GM23338 (cell line): ENCODE measurements at regions not wholly inside any gene's neighbourhood (a gene's known extent, or its start where the extent isn't known, plus 50 kb on each side); places are given as distances from the start of the nearest gene placed in this dataset.

ENCODE experiments used
- ATAC-seq: fragments of 200-7000 bp; cut with Tn5 transposase; 3 replicates; pipeline ENCODE4 v1.9.1; 2020
- DNase-seq: peaks from one replicate; pipeline ENCODE4 v3.0.0-alpha.2; 2015; ENCODE audit warnings: low spot score
- H2AFZ ChIP-seq: fragments of 200-600 bp; sonication (generic); 2 replicates; pipeline ENCODE4 v1.8.0; 2016; ENCODE audit warnings: antibody characterized with exemption, mild to moderate bottlenecking, moderate library complexity
- H3F3A ChIP-seq: fragments of 200-600 bp; sonication (generic); replicated peaks from 2 replicates; pipeline ENCODE4 v1.8.0; 2017; ENCODE audit warnings: antibody characterized with exemption, mixed run types, low read depth
- H3K27ac ChIP-seq: fragments of 200-600 bp; sonication (generic); 2 replicates; pipeline ENCODE4 v1.6.1; 2016; ENCODE audit warnings: low read depth
- H3K27me3 ChIP-seq: fragments of 200-600 bp; sonication (generic); 2 replicates; pipeline ENCODE4 v1.8.0; 2016; ENCODE audit warnings: mild to moderate bottlenecking, mixed run types, moderate library complexity; ENCODE audit not compliant: insufficient read depth
- H3K36me3 ChIP-seq: fragments of 200-600 bp; sonication (generic); 2 replicates; pipeline ENCODE4 v1.8.0; 2016; ENCODE audit warnings: mild to moderate bottlenecking; ENCODE audit not compliant: insufficient read depth
- H3K4me1 ChIP-seq: fragments of 200-600 bp; sonication (generic); 2 replicates; pipeline ENCODE4 v1.8.0; 2016; ENCODE audit warnings: mild to moderate bottlenecking, moderate library complexity; ENCODE audit not compliant: insufficient read depth
- H3K4me2 ChIP-seq: fragments of 200-600 bp; sonication (generic); 2 replicates; pipeline ENCODE4 v1.7.1; 2017; ENCODE audit warnings: mixed run types
- H3K4me3 ChIP-seq: fragments of 200-600 bp; sonication (generic); 2 replicates; pipeline ENCODE4 v1.6.1; 2016; ENCODE audit warnings: mixed run types
- H3K79me2 ChIP-seq: fragments of 200-600 bp; sonication (generic); replicated peaks from 2 replicates; pipeline ENCODE4 v1.8.0; 2017; ENCODE audit warnings: mild to moderate bottlenecking; ENCODE audit not compliant: insufficient read depth
- H3K9me2 ChIP-seq: fragments of 200-600 bp; sonication (generic); 2 replicates; pipeline ENCODE4 v1.8.0; 2017; ENCODE audit not compliant: insufficient read depth
- H4K20me1 ChIP-seq: fragments of 200-600 bp; sonication (generic); replicated peaks from 2 replicates; pipeline ENCODE4 v1.8.0; 2017; ENCODE audit warnings: mild to moderate bottlenecking; ENCODE audit not compliant: insufficient read depth
- H3K27ac Mint-ChIP-seq: 2 replicates; pipeline ENCODE4 v1.8.0; 2020; ENCODE audit warnings: inconsistent platforms, mild to moderate bottlenecking, moderate library complexity, mixed read lengths
- H3K27me3 Mint-ChIP-seq: 3 replicates; pipeline ENCODE4 v1.8.0; 2022; ENCODE audit warnings: low read depth, mild to moderate bottlenecking, moderate library complexity, mixed read lengths, inconsistent platforms; ENCODE audit not compliant: insufficient read depth, poor library complexity
- H3K36me3 Mint-ChIP-seq: 3 replicates; pipeline ENCODE4 v1.8.0; 2021; ENCODE audit warnings: low read depth, mild to moderate bottlenecking, inconsistent platforms, moderate library complexity, mixed read lengths
- H3K4me1 Mint-ChIP-seq: 3 replicates; pipeline ENCODE4 v1.8.0; 2020; ENCODE audit warnings: mild to moderate bottlenecking, inconsistent platforms, mixed read lengths
- H3K4me3 Mint-ChIP-seq: 3 replicates; pipeline ENCODE4 v1.8.0; 2021; ENCODE audit warnings: moderate library complexity, mild to moderate bottlenecking, inconsistent platforms, mixed read lengths
- H3K9me3 Mint-ChIP-seq: 3 replicates; pipeline ENCODE4 v1.8.0; 2020; ENCODE audit warnings: moderate library complexity, mild to moderate bottlenecking, inconsistent platforms, mixed read lengths
- CREB1 ChIP-seq: fragments of 250-450 bp; sonication (Bioruptor Pico); IDR thresholded peaks from 2 replicates; pipeline ENCODE4 v1.5.0; 2020; ENCODE audit warnings: low read depth, mild to moderate bottlenecking, moderate library complexity
- ETS1 ChIP-seq: IDR thresholded peaks from 2 replicates; pipeline ENCODE4 v1.6.1; 2016; ENCODE audit warnings: antibody characterized with exemption
- EZH2 ChIP-seq: fragments of 200-600 bp; sonication (generic); IDR thresholded peaks from one replicate; pipeline ENCODE4 v1.8.0; 2017; ENCODE audit warnings: antibody characterized with exemption, mild to moderate bottlenecking, low read depth; ENCODE audit not compliant: unreplicated experiment
- EZH2phosphoT487 ChIP-seq: fragments of 200-600 bp; sonication (generic); IDR thresholded peaks from one replicate; pipeline ENCODE4 v1.8.1; 2018; ENCODE audit warnings: antibody characterized with exemption; ENCODE audit not compliant: unreplicated experiment
- JUNB ChIP-seq: IDR thresholded peaks from one replicate; pipeline ENCODE4 v1.6.1; 2016; ENCODE audit warnings: antibody characterized with exemption; ENCODE audit not compliant: unreplicated experiment
- NANOG ChIP-seq: IDR thresholded peaks from 2 replicates; pipeline ENCODE4 v1.6.1; 2016; ENCODE audit warnings: antibody characterized with exemption, borderline replicate concordance
- POLR2AphosphoS5 ChIP-seq: IDR thresholded peaks from 2 replicates; pipeline ENCODE4 v1.6.1; 2016; ENCODE audit warnings: antibody characterized with exemption, low read depth
- ZNF114 ChIP-seq: fragments of 250-450 bp; sonication (Bioruptor Pico); IDR thresholded peaks from 2 replicates; pipeline ENCODE4 v1.5.0; 2020; ENCODE audit warnings: mild to moderate bottlenecking, moderate library complexity
- ZNF331 ChIP-seq: fragments of 250-450 bp; sonication (Bioruptor Pico); IDR thresholded peaks from 2 replicates; pipeline ENCODE4 v1.5.0; 2020; ENCODE audit warnings: low read depth, mild to moderate bottlenecking, moderate library complexity
- ZNF462 ChIP-seq: fragments of 250-450 bp; sonication (Bioruptor Pico); IDR thresholded peaks from 2 replicates; pipeline ENCODE4 v1.5.0; 2020; ENCODE audit warnings: mild to moderate bottlenecking, moderate library complexity

DNA sequence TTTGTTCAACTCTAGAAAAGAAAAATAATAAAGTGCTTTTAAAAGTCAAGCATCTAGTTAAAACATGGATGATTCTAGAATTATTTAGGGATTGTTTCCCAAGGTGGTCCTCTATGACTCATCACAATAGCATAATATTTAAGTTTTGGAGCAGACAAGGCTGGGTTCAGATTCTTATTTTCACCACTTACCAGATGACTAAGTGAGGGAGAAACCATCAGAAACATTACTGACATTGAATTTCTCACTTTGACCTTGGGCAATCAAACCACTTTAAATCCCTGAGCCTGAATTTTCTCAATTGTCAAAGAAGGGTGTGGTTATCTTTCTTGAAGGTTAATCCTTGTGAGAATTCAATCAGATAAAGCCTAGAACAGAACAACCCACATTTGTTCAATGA is 102.5 kb upstream of the PTGFR start:
- H3K4me1 Mint-ChIP-seq = peaks cover 3% of the 10 kb centered on the region; the same call in 2 of the 3 replicates
- no peak for TF ChIP-seq ZNF331 (CRISPR knock-in tag)
- no peak for TF ChIP-seq ZNF462
- TF ChIP-seq ZNF114 = no peak
- no peak for TF ChIP-seq NANOG
- no peak for TF ChIP-seq ETS1
- TF ChIP-seq EZH2 = no peak
- no peak for TF ChIP-seq JUNB
- no peak for TF ChIP-seq EZH2phosphoT487
- TF ChIP-seq CREB1 (CRISPR knock-in tag) = no peak
- TF ChIP-seq POLR2AphosphoS5 = no peak
- H3K36me3 Mint-ChIP-seq = no peaks in the 10 kb centered on the region
- no peak for DNase-seq
- Histone ChIP-seq H3K4me3 (no peak overlapping the region), H4K20me1 (no peaks in the 10 kb centered on the region), H3F3A (no peaks in the 10 kb centered on the region), H3K79me2 (no peaks in the 10 kb centered on the region), H3K36me3 (no peaks in the 10 kb centered on the region), H3K27ac (no peak overlapping the region), H3K4me2 (no peak overlapping the region), H3K9me2 (no peaks in the 10 kb centered on the region), H2AFZ (no peak overlapping the region), H3K27me3 (no peaks in the 10 kb centered on the region), H3K4me1 (no peaks in the 10 kb centered on the region)
- no peaks in the 10 kb centered on the region for H3K9me3 Mint-ChIP-seq
- no peak for ATAC-seq
- H3K4me3 Mint-ChIP-seq = no peak overlapping the region
- H3K27me3 Mint-ChIP-seq = no peaks in the 10 kb centered on the region
- H3K27ac Mint-ChIP-seq = no peak overlapping the region
